ENCODE measurements at regions not wholly inside any gene's neighbourhood (a gene's known extent, or its start where the extent isn't known, plus 50 kb on each side); places are given as distances from the start of the nearest gene placed in this dataset.

DNA sequence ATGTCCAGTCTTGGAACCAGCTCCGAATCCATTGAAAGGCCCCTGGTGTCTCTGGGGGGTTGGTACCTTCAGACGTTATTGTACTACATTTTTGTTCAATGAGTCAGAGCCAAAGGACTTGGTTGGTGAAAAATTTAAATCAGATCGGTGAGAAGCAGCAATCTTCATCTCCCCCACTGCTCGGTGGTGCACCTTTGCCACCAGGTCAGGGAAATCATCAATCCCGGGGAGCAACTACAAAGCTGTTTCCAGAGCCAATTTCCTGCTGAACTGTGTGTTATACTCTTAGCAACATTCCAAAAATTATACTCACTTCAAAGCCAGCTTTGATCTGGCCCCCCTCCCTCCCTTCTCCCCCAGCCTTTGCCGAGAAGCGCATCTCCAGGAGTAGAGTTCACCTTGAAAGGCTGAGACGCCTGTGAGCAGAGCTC is 375.2 kb upstream of the WWC1 start (continued):
- TF ChIP-seq, protein P1, sequence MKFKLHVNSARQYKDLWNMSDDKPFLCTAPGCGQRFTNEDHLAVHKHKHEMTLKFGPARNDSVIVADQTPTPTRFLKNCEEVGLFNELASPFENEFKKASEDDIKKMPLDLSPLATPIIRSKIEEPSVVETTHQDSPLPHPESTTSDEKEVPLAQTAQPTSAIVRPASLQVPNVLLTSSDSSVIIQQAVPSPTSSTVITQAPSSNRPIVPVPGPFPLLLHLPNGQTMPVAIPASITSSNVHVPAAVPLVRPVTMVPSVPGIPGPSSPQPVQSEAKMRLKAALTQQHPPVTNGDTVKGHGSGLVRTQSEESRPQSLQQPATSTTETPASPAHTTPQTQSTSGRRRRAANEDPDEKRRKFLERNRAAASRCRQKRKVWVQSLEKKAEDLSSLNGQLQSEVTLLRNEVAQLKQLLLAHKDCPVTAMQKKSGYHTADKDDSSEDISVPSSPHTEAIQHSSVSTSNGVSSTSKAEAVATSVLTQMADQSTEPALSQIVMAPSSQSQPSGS (CRISPR knock-in tag; IDR thresholded peaks at IDR 0.05): no peak
- TF ChIP-seq, protein P2, sequence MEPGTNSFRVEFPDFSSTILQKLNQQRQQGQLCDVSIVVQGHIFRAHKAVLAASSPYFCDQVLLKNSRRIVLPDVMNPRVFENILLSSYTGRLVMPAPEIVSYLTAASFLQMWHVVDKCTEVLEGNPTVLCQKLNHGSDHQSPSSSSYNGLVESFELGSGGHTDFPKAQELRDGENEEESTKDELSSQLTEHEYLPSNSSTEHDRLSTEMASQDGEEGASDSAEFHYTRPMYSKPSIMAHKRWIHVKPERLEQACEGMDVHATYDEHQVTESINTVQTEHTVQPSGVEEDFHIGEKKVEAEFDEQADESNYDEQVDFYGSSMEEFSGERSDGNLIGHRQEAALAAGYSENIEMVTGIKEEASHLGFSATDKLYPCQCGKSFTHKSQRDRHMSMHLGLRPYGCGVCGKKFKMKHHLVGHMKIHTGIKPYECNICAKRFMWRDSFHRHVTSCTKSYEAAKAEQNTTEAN (CRISPR knock-in tag; conservative IDR thresholded peaks at IDR 0.05): no peak
- TF ChIP-seq ZNF292 (CRISPR knock-in tag; IDR thresholded peaks at IDR 0.05; ENCODE audit: borderline replicate concordance, low read depth) (no peak), GABPA (IDR thresholded peaks at IDR 0.05; ENCODE audit: low read depth, low read length) (no peak), GABPA (CRISPR knock-in tag; IDR thresholded peaks at IDR 0.05; ENCODE audit: low read depth) (no peak), IKZF4 (CRISPR knock-in tag; IDR thresholded peaks at IDR 0.05; ENCODE audit: borderline replicate concordance, low read depth, not compliant biosample characterization) (no peak)
- TF ChIP-seq, protein P3, sequence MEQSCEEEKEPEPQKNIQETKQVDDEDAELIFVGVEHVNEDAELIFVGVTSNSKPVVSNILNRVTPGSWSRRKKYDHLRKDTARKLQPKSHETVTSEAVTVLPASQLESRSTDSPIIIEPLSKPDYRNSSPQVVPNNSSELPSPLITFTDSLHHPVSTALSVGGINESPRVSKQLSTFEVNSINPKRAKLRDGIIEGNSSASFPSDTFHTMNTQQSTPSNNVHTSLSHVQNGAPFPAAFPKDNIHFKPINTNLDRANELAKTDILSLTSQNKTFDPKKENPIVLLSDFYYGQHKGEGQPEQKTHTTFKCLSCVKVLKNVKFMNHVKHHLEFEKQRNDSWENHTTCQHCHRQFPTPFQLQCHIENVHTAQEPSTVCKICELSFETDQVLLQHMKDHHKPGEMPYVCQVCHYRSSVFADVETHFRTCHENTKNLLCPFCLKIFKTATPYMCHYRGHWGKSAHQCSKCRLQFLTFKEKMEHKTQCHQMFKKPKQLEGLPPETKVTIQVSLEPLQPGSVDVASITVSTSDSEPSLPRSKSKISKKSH (CRISPR knock-in tag; IDR thresholded peaks at IDR 0.05; ENCODE audit: borderline replicate concordance): no peak

- Histone ChIP-seq H4K20me1 (ENCODE audit: insufficient read depth, low read length) (no peaks in the 10 kb centered on the region), H3K4me2 (ENCODE audit: low read depth, low read length) (no peak overlapping the region), H3K9ac (ENCODE audit: insufficient read depth, low read depth, low read length) (no peak overlapping the region), H3K9me3 (ENCODE audit: low read length) (no peaks in the 10 kb centered on the region), H3K27ac (ENCODE audit: extremely low read length, insufficient read depth, low read length) (no peak overlapping the region), H3K79me2 (ENCODE audit: insufficient read depth, low read length) (no peaks in the 10 kb centered on the region), H3K27me3 (ENCODE audit: control insufficient read depth in 1 of 2, insufficient read depth in 2 of 2, low read length in 2 of 2) (no peaks in the 10 kb centered on the region; a peak in 2 of 5 replicates), H2AFZ (ENCODE audit: low read length) (no peak overlapping the region), H3K36me3 (replicated peaks in 1 of 2; ENCODE audit: control insufficient read depth in 1 of 2, insufficient read depth in 2 of 2, low read length in 2 of 2) (no peaks in the 10 kb centered on the region), H3K4me1 (ENCODE audit: insufficient read depth, low read length) (no peaks in the 10 kb centered on the region), H3K4me3 (replicated peaks in 1 of 3; ENCODE audit: insufficient read depth in 1 of 3, low read depth in 2 of 3, low read length in 3 of 3) (no peak overlapping the region)
- BruUV-seq (replicated peaks): no TSS peak
- WGBS (ENCODE audit: low lambda C conversion rate): 0% methylated on average over 4 of the region's 4 CpGs
- CTCF ChIA-PET (ENCODE audit: low intra/inter-chr PET ratio, low total read pairs): no interaction called here
- in situ Hi-C loops (cut with HindIII; ENCODE audit: extremely low pct_ligation_motif_present, low pct_unique_long_range_greater_than_20kb): no loop called here
- FAIRE-seq (no peak), DNase-seq (ENCODE audit: low spot score) (no peak), ATAC-seq (no peak)
- intact Hi-C loops (cut with micrococcal nuclease; ENCODE audit: unreplicated experiment): no loop called here
- POLR2A ChIA-PET: no interaction called here
- TF ChIP-seq AGO2 (optimal IDR thresholded peaks at IDR 0.05; ENCODE audit: low read depth, low read length) (no peak), ZNF44 (CRISPR knock-in tag; IDR thresholded peaks at IDR 0.05) (no peak), PHF5A (CRISPR knock-in tag; IDR thresholded peaks at IDR 0.05; ENCODE audit: low read depth, unreplicated experiment) (no peak), ZNF124 (CRISPR knock-in tag; IDR thresholded peaks at IDR 0.05) (no peak), SRSF9 (IDR thresholded peaks at IDR 0.05; ENCODE audit: borderline replicate concordance, insufficient read depth, low read depth, low read length, poor library complexity, severe bottlenecking) (no peak), ZNF446 (CRISPR knock-in tag; IDR thresholded peaks at IDR 0.05) (no peak)
- TF ChIP-seq, protein P4, sequence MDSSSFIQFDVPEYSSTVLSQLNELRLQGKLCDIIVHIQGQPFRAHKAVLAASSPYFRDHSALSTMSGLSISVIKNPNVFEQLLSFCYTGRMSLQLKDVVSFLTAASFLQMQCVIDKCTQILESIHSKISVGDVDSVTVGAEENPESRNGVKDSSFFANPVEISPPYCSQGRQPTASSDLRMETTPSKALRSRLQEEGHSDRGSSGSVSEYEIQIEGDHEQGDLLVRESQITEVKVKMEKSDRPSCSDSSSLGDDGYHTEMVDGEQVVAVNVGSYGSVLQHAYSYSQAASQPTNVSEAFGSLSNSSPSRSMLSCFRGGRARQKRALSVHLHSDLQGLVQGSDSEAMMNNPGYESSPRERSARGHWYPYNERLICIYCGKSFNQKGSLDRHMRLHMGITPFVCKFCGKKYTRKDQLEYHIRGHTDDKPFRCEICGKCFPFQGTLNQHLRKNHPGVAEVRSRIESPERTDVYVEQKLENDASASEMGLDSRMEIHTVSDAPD (CRISPR knock-in tag; IDR thresholded peaks at IDR 0.05): no peak
- TF ChIP-seq, protein P5, sequence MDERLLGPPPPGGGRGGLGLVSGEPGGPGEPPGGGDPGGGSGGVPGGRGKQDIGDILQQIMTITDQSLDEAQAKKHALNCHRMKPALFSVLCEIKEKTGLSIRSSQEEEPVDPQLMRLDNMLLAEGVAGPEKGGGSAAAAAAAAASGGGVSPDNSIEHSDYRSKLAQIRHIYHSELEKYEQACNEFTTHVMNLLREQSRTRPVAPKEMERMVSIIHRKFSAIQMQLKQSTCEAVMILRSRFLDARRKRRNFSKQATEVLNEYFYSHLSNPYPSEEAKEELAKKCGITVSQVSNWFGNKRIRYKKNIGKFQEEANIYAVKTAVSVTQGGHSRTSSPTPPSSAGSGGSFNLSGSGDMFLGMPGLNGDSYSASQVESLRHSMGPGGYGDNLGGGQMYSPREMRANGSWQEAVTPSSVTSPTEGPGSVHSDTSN (CRISPR knock-in tag; IDR thresholded peaks at IDR 0.05): no peak
- TF ChIP-seq, protein P6, sequence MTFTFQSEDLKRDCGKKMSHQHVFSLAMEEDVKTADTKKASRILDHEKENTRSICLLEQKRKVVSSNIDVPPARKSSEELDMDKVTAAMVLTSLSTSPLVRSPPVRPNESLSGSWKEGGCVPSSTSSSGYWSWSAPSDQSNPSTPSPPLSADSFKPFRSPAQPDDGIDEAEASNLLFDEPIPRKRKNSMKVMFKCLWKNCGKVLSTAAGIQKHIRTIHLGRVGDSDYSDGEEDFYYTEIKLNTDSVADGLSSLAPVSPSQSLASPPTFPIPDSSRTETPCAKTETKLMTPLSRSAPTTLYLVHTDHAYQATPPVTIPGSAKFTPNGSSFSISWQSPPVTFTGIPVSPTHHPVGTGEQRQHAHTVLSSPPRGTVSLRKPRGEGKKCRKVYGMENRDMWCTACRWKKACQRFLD (CRISPR knock-in tag; IDR thresholded peaks at IDR 0.05; ENCODE audit: borderline replicate concordance): no peak
Observed at GRCh38 chr5:167916706-167917105, 374.7 kb upstream of the WWC1 start.
